ENCODE measurements at regions not wholly inside any gene's neighbourhood (a gene's known extent, or its start where the extent isn't known, plus 50 kb on each side); places are given as distances from the start of the nearest gene placed in this dataset.
A peak's percentile ranks its signal among the peaks of the same experiment; 100 is the strongest.
"Not testable (repeated sequence)": the region's sequence is repeated elsewhere in the genome, so short reads cannot be mapped to it uniquely, and the experiment has no call there.

DNA sequence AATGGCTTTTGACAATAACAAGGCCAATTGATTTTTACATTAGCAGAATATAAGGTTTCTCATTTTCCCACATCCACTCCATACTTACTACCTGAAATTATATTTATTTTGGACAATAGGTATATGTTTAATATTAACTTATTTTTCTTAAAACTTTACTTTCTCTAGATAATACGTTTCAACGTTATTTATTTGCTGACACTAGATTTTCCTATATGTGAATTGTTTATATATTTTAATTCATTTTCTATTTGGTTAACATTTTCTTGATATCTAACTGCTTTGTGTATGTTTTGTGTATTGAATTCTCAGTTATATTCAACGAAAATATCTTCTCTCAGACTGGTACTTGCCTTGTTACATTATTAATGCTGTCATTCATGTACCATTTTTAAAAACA is 199.9 kb upstream of the TMEFF2 start:
- DNase-seq (ENCODE audit: low read depth in 1 of 2, low spot score in 1 of 2) (no peak), ATAC-seq (no peak), FAIRE-seq (no peak)
- H3K4me1 ChIP-seq, result no peaks in the 10 kb centered on the region
- 70% methylated on average over 3 of the region's 3 CpGs for WGBS (ENCODE audit: missing lambda C conversion rate)
- no peak overlapping the region for H3K4me2 ChIP-seq
- no peaks in the 10 kb centered on the region for H3K9me3 ChIP-seq
- POLR2A ChIA-PET, result no interaction called here
- TF ChIP-seq MAFK (IDR thresholded peaks at IDR 0.05; ENCODE audit: partially characterized antibody) (peak; percentile 19), EHF (CRISPR knock-in tag; IDR thresholded peaks at IDR 0.05) (no peak)
- CTCF ChIA-PET, result no interaction called here
- no peak overlapping the region for H3K4me3 ChIP-seq
- no peak overlapping the region for H3K27ac ChIP-seq

DNA sequence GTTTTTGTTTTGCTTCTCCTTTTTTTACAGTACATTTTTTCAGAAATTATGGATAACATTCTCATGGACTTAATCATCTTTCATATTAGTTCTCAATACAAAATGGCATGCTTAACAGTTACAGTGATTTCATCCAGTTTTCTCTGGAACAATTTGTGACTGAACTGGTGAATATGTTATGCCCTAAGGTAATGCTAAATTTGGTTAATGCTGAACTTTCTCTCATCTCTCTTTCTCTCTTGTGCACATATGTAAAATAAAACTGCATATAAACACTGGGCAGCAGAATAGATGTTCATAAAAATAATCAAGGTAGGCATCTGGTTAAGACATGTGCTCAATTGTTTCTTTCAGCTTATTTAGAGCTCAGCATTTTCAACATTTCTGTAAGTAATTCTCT is 196.3 kb upstream of the TMEFF2 start:
- DNase-seq (ENCODE audit: low read depth in 1 of 2, low spot score in 1 of 2), result no peak
- no peak overlapping the region for H3K27ac ChIP-seq
- no peak for ATAC-seq
- FAIRE-seq, result no peak
- TF ChIP-seq TP53 (CRISPR knock-in tag; IDR thresholded peaks at IDR 0.05) (no peak), JUN (IDR thresholded peaks at IDR 0.05) (no peak), MAFK (IDR thresholded peaks at IDR 0.05; ENCODE audit: partially characterized antibody) (no peak), BHLHE40 (IDR thresholded peaks at IDR 0.05; ENCODE audit: low read depth, low read length) (no peak), FOSB (CRISPR knock-in tag; IDR thresholded peaks at IDR 0.05) (no peak), KDM5A (IDR thresholded peaks at IDR 0.05) (no peak), RARB (CRISPR knock-in tag; IDR thresholded peaks at IDR 0.05) (no peak), MAZ (IDR thresholded peaks at IDR 0.05; ENCODE audit: borderline replicate concordance, low read depth, low read length) (no peak), FOSL2 (IDR thresholded peaks at IDR 0.05) (no peak), FOSL2 (CRISPR knock-in tag; IDR thresholded peaks at IDR 0.05) (no peak), POLR2AphosphoS2 (conservative IDR thresholded peaks at IDR 0.05; ENCODE audit: low read length) (no peak)
- TF ChIP-seq, protein P1, sequence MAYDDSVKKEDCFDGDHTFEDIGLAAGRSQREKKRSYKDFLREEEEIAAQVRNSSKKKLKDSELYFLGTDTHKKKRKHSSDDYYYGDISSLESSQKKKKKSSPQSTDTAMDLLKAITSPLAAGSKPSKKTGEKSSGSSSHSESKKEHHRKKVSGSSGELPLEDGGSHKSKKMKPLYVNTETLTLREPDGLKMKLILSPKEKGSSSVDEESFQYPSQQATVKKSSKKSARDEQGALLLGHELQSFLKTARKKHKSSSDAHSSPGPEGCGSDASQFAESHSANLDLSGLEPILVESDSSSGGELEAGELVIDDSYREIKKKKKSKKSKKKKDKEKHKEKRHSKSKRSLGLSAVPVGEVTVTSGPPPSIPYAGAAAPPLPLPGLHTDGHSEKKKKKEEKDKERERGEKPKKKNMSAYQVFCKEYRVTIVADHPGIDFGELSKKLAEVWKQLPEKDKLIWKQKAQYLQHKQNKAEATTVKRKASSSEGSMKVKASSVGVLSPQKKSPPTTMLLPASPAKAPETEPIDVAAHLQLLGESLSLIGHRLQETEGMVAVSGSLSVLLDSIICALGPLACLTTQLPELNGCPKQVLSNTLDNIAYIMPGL (CRISPR knock-in tag; IDR thresholded peaks at IDR 0.05; ENCODE audit: borderline replicate concordance), result no peak
- no peaks in the 10 kb centered on the region for H3K4me1 ChIP-seq
- ChIA-PET POLR2A (no interaction called here), CTCF (no interaction called here)
- H3K9me3 ChIP-seq, result no peaks in the 10 kb centered on the region
- no peak overlapping the region for H3K4me3 ChIP-seq
- H3K4me2 ChIP-seq, result no peak overlapping the region

DNA sequence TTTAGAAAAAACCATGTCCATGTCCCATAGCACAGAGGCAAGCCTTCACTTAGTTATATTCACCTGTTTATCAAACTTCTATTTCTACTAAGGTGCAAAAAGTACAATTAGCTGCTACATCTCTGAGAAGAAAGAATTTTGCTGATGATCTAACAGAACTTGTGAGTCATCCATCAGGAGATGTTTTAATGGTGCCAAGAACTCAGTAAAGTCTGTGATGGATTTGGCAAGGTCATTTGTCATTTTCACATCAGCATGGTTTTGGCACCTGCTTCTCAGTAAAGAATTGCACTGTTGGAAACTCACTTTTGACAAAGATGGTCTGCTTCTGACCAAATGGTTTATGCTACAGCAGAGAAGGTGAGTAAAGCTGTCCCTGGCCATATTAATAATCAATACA is 195.7 kb upstream of the TMEFF2 start:
- no peak overlapping the region for H3K4me2 ChIP-seq
- no peak overlapping the region for H3K4me3 ChIP-seq
- ChIA-PET POLR2A (no interaction called here), CTCF (no interaction called here)
- FAIRE-seq (no peak), ATAC-seq (no peak), DNase-seq (ENCODE audit: low read depth in 1 of 2, low spot score in 1 of 2) (no peak)
- H3K4me1 ChIP-seq, result no peaks in the 10 kb centered on the region
- H3K9me3 ChIP-seq, result no peaks in the 10 kb centered on the region
- H3K27ac ChIP-seq, result no peak overlapping the region
- TF ChIP-seq HOXB5 (CRISPR knock-in tag; IDR thresholded peaks at IDR 0.05), result no peak
- TF ChIP-seq NR3C1 (IDR thresholded peaks at IDR 0.05), result no peak
- no peak for TF ChIP-seq POLR2AphosphoS2 (conservative IDR thresholded peaks at IDR 0.05; ENCODE audit: low read length)

DNA sequence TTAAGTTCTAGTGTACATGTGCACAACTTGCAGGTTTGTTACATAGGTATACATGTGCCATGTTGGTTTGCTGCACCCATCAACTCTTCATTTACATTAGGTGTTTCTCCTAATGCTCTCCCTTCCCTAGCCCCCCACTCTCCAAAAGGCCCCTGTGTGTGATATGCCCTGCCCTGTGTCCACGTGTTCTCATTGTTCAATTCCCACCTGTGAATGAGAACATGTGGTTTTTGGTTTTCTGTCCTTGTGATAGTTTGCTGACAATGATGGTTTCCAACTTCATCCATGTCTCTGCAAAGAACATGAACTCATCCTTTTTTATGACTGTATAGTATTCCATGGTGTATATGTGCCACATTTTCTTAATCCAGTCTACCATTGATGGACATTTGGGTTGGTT is 189.5 kb upstream of the TMEFF2 start:
- H3K4me3 ChIP-seq; CTCF ChIA-PET; FAIRE-seq; ATAC-seq; POLR2A ChIA-PET; DNase-seq (ENCODE audit: low read depth in 1 of 2, low spot score in 1 of 2); H3K4me1 ChIP-seq; H3K4me2 ChIP-seq; H3K9me3 ChIP-seq; H3K27ac ChIP-seq: not testable (repeated sequence)
- WGBS (ENCODE audit: missing lambda C conversion rate), result 20% methylated on average over 1 of the region's 1 CpG

DNA sequence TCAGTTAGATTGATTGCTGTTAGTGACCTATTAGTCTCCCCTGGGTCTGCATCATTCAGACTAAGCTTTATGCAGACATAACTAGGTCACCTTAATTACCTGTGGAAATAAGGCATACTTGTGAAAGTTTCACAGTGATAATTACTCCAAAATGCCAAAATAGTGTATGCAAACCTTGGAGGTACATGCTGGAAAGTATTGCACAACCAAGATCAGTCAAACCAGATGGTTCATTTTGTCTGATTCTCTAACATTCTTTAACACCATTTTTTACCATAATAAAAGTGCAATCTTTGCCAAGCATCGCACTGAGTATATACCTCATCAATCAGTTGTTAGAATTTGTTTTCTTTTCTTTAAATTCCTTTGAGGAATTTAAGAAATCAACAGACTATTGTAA is 186.3 kb upstream of the TMEFF2 start:
- H3K4me1 ChIP-seq, result no peaks in the 10 kb centered on the region
- DNase-seq (ENCODE audit: low read depth in 1 of 2, low spot score in 1 of 2) (no peak), FAIRE-seq (no peak), ATAC-seq (no peak)
- 75% methylated on average over 1 of the region's 1 CpG for whole genome bisulfite sequencing (ENCODE audit: missing lambda C conversion rate)
- TF ChIP-seq POLR2AphosphoS2 (conservative IDR thresholded peaks at IDR 0.05; ENCODE audit: low read length), result no peak
- TF ChIP-seq JUN (IDR thresholded peaks at IDR 0.05), result no peak
- TF ChIP-seq MYC (IDR thresholded peaks at IDR 0.05; ENCODE audit: borderline replicate concordance, low read length), result no peak
- TF ChIP-seq CEBPB (IDR thresholded peaks at IDR 0.05), result 0 out of 4 replicates have a peak, but pooled peaks of 1 of the 2 experiments have one; percentile 17
- no peak for TF ChIP-seq RFX5 (IDR thresholded peaks at IDR 0.05)
- TF ChIP-seq ESRRA (IDR thresholded peaks at IDR 0.05; ENCODE audit: borderline replicate concordance, low read length), result no peak
- TF ChIP-seq, protein P2, sequence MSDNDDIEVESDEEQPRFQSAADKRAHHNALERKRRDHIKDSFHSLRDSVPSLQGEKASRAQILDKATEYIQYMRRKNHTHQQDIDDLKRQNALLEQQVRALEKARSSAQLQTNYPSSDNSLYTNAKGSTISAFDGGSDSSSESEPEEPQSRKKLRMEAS (IDR thresholded peaks at IDR 0.05), result no peak
- no peak for TF ChIP-seq BHLHE40 (IDR thresholded peaks at IDR 0.05; ENCODE audit: low read depth, low read length)
- H3K27ac ChIP-seq, result no peak overlapping the region
- ChIA-PET CTCF (no interaction called here), POLR2A (no interaction called here)
- no peaks in the 10 kb centered on the region for H3K9me3 ChIP-seq
- no peak overlapping the region for H3K4me2 ChIP-seq
- H3K4me3 ChIP-seq, result no peak overlapping the region
